Activated CD4-positive, CD25-positive, alpha-beta regulatory T cell (primary cell): ENCODE measurements at regions not wholly inside any gene's neighbourhood (a gene's known extent, or its start where the extent isn't known, plus 50 kb on each side); places are given as distances from the start of the nearest gene placed in this dataset.
"Not testable (repeated sequence)": the region's sequence is repeated elsewhere in the genome, so short reads cannot be mapped to it uniquely, and the experiment has no call there.

Experiments
- DNase-seq, 4 experiments: peaks; one replicate each; lab custom pipeline; 2025; lab: John Stamatoyannopoulos, UW

GRCh38 chr6:113370508-113371502, 486.3 kb upstream of the MARCKS start:
- no peak for DNase-seq

GRCh38 chr6:113375466-113375865, 481.7 kb upstream of the MARCKS start:
- not testable (repeated sequence) for DNase-seq

- DNase-seq = no peak
Measured at GRCh38 chr6:113375950-113376846, 480.9 kb upstream of the MARCKS start.

GRCh38 chr6:113376847-113377165, 480.3 kb upstream of the MARCKS start:
- DNase-seq = no peak

GRCh38 chr6:113377362-113377942, 479.7 kb upstream of the MARCKS start:
- DNase-seq = no peak

GRCh38 chr6:113380591-113380990, 476.6 kb upstream of the MARCKS start:
- no peak for DNase-seq

- DNase-seq = no peak
Measured at GRCh38 chr6:113381232-113381631, 475.9 kb upstream of the MARCKS start.

GRCh38 chr6:113381959-113382358, 475.2 kb upstream of the MARCKS start:
- no peak for DNase-seq

GRCh38 chr6:113383701-113384100, 473.4 kb upstream of the MARCKS start:
- DNase-seq = no peak

- no peak for DNase-seq
Measured at GRCh38 chr6:113385020-113385431, 472.1 kb upstream of the MARCKS start.

- DNase-seq = no peak
Measured at GRCh38 chr6:113388996-113389395, 468.1 kb upstream of the MARCKS start.

- no peak for DNase-seq
Measured at GRCh38 chr6:113392551-113393055, 464.5 kb upstream of the MARCKS start.

- no peak for DNase-seq
Measured at GRCh38 chr6:113394216-113394615, 462.9 kb upstream of the MARCKS start.

- no peak for DNase-seq
Measured at GRCh38 chr6:113394729-113395128, 462.4 kb upstream of the MARCKS start.

GRCh38 chr6:113396730-113397129, 460.4 kb upstream of the MARCKS start:
- DNase-seq = no peak

GRCh38 chr6:113397236-113397635, 459.9 kb upstream of the MARCKS start:
- DNase-seq = no peak

GRCh38 chr6:113401231-113401630, 455.9 kb upstream of the MARCKS start:
- no peak for DNase-seq

GRCh38 chr6:113402544-113402943, 454.6 kb upstream of the MARCKS start:
- DNase-seq = no peak

- DNase-seq = no peak
Measured at GRCh38 chr6:113403966-113404595, 453.1 kb upstream of the MARCKS start.

GRCh38 chr6:113405326-113406047, 451.7 kb upstream of the MARCKS start:
- no peak for DNase-seq
